RWPE1 (cell line): ENCODE measurements at regions not wholly inside any gene's neighbourhood (a gene's known extent, or its start where the extent isn't known, plus 50 kb on each side); places are given as distances from the start of the nearest gene placed in this dataset.

Source experiments
- CTCF ChIA-PET: fragments of 350-600 bp; sonication (Branson Sonifier 250); formaldehyde crosslinking; extraction: SDS; loops from one replicate; lab custom pipeline; 2021; lab: Yijun Ruan, JAX
- POLR2A ChIA-PET: fragments of 400-600 bp; formaldehyde crosslinking; extraction: SDS; loops from one replicate; lab custom pipeline; 2020; ENCODE audit warnings: antibody characterized with exemption; ENCODE audit not compliant: low non-redundant PET; lab: Yijun Ruan, JAX
- DNase-seq: peaks from one replicate; pipeline ENCODE4 v3.0.0; 2012; ENCODE audit warnings: low spot score
- H3K27ac ChIP-seq: fragments of 450-650 bp; 2 replicates; pipeline ENCODE4 v1.5.1; 2017
- TF ChIP-seq, protein P1 (sequence below): fragments of 450-650 bp; conservative IDR thresholded peaks from 2 replicates; pipeline ENCODE4 v1.5.1; 2017; ENCODE audit warnings: low read depth, mild to moderate bottlenecking

DNA sequence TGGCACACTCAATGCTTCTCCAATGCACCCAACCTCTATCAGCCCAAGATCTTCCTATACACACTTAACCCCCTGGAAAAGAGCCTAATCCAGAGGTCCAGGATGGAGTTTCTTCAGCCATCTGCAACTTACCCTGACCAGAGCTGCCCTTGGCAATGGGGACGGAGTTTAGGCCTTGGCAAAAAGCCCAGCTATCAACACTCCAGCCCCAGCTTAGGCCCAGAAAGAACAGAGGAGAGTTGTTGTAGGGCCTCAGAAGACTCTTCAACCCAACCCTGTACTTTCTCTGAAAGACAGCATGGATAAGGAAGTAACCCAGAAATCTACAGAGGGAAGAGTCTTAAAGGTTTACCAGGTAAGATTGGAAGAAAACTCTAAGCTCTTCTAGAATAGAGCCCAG lies 219.3 kb upstream of the PELI2 start:
- DNase-seq, result no peak
- TF ChIP-seq, protein P1, sequence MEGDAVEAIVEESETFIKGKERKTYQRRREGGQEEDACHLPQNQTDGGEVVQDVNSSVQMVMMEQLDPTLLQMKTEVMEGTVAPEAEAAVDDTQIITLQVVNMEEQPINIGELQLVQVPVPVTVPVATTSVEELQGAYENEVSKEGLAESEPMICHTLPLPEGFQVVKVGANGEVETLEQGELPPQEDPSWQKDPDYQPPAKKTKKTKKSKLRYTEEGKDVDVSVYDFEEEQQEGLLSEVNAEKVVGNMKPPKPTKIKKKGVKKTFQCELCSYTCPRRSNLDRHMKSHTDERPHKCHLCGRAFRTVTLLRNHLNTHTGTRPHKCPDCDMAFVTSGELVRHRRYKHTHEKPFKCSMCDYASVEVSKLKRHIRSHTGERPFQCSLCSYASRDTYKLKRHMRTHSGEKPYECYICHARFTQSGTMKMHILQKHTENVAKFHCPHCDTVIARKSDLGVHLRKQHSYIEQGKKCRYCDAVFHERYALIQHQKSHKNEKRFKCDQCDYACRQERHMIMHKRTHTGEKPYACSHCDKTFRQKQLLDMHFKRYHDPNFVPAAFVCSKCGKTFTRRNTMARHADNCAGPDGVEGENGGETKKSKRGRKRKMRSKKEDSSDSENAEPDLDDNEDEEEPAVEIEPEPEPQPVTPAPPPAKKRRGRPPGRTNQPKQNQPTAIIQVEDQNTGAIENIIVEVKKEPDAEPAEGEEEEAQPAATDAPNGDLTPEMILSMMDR, result no peak
- no peak overlapping the region for H3K27ac ChIP-seq
- POLR2A ChIA-PET, result no interaction called here
- CTCF ChIA-PET, result interaction anchor here (0.6 kb wide), 1 partner anchor 12 kb away, joined by 4 read pairs; no protein-coding TSS in a partner anchor

DNA sequence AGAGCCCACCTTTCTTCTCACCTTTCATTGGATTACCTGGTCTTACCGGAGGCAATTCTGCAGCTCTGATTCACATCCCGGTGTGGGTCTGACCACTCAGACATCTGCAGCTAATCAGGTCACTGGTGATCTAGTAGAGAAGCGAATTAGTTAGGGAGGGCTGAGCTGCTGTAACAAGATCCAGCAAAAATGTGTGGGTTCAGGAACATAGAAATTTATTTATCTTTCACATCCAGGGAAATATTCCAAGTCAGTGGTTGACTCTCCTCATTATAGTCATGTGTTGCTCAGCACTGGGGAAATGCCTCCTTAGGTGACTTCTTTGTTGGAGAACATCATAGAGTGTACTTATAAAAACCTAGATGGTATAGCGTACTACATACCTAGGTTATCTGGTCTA lies 218.7 kb upstream of the PELI2 start:
- ChIA-PET CTCF (interaction anchor here (0.6 kb wide), 1 partner anchor 11 kb away, joined by 4 read pairs; no protein-coding TSS in a partner anchor), POLR2A (no interaction called here)
- H3K27ac ChIP-seq, result no peak overlapping the region
- TF ChIP-seq, protein P1, result no peak
- DNase-seq, result no peak

DNA sequence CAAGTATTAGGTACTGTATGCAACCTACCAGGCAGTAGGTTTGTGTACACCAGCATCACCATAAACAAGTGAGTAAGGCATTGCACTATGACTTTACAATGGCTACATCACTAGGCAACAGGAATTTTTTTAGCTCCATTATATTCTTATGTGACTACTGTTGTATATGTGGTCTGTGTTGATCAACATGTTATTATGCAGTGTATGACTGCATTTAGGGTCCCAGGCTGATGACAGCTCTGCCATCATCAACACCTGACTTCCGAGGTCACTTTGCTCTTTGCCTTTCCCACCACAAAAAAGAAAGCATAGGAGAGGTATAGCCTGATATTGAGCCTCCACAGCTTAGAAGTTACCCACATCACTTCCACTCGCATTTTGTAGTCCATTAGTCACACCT lies 217.5 kb upstream of the PELI2 start:
- DNase-seq, result no peak
- H3K27ac ChIP-seq, result no peak overlapping the region
- ChIA-PET POLR2A (no interaction called here), CTCF (interaction anchor here (0.6 kb wide), 1 partner anchor 169 kb away, joined by 3 read pairs; no protein-coding TSS in a partner anchor)
- TF ChIP-seq, protein P1, result no peak

DNA sequence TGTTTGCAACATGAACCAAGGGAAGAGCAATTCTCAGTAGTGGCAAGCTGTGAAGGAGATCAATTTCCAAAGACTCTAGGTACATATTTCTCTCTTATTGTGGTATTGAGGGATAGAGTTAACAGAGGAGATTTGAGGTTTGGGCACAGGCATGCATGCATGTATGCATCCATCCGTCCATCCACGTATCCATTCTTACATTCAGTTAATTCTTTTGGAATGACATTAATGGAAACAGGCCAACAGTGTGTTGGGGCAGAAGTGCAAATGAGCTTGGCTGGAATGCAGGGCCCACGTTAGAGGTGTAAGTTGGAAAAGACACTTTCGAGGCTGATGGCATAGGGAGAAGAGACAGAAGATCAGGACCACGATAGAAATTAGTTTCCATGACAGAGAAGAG lies 216.9 kb upstream of the PELI2 start:
- TF ChIP-seq, protein P1, result no peak
- no peak overlapping the region for H3K27ac ChIP-seq
- DNase-seq, result no peak
- POLR2A ChIA-PET, result no interaction called here
- CTCF ChIA-PET, result no interaction called here

DNA sequence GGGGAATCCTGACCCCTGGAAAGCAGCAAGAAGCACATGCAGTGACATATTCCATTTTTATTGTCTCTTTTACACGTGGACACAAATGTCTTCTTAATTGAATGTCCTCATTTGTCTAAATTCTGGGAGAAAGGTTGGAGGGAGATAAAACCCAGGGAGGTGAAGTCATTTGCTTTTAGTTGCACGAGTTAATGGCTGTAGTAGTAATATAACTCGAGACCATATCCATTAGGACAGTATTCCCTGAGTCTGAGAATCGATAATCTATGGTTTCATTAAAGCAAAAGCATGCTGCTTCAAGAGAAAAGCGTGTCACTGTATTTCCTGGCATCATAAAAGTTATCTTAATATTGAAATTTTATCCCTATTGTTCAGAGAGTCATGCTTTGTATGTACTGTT lies 216.0 kb upstream of the PELI2 start:
- no peak for DNase-seq
- ChIA-PET POLR2A (no interaction called here), CTCF (no interaction called here)
- TF ChIP-seq, protein P1, result no peak
- H3K27ac ChIP-seq, result no peak overlapping the region

DNA sequence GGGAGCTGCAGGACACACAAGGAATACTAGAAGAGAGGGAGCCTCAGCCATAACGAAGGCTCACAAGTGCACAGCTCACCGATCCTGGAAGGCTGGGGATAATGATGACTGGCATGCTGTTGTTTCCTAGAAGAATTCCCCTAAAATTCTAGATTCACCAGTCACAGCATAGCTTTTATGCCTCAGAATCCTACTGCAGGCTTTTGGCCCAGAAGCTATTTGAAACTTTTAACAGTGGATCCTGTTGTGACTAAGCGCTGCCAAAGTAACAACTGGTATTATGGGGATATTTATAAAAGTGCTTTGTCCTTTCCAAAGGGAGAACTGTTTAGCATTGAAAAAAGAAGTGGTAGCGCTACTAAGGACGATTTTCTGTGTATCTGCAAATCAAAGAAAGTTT lies 214.1 kb upstream of the PELI2 start:
- no peak for DNase-seq
- ChIA-PET CTCF (no interaction called here), POLR2A (no interaction called here)
- TF ChIP-seq, protein P1, result no peak
- no peak overlapping the region for H3K27ac ChIP-seq
